ENCODE measurements at regions not wholly inside any gene's neighbourhood (a gene's known extent, or its start where the extent isn't known, plus 50 kb on each side); places are given as distances from the start of the nearest gene placed in this dataset.
"Not testable (repeated sequence)": the region's sequence is repeated elsewhere in the genome, so short reads cannot be mapped to it uniquely, and the experiment has no call there.

DNA sequence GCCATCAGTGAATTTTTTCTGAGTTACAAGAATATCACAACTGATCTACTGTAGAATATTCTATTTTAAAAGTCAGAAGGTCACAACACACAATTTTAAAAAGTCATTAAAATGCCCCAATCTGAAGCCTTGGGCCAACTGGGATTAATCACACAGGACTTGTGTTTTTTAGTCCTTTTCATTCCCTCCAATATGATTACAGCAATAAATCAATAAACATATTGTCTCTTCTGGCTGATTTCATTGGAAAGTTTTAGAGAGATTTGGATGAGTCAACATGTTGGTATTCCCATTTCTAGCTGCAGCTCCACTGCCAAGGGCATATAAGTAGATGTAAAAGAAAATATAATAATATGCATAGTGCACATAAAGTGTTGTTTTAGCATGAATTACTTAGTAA, 85.8 kb downstream of the NIBAN1 start:
- peak; percentile 25 for DNase-seq (ENCODE audit: low spot score)

DNA sequence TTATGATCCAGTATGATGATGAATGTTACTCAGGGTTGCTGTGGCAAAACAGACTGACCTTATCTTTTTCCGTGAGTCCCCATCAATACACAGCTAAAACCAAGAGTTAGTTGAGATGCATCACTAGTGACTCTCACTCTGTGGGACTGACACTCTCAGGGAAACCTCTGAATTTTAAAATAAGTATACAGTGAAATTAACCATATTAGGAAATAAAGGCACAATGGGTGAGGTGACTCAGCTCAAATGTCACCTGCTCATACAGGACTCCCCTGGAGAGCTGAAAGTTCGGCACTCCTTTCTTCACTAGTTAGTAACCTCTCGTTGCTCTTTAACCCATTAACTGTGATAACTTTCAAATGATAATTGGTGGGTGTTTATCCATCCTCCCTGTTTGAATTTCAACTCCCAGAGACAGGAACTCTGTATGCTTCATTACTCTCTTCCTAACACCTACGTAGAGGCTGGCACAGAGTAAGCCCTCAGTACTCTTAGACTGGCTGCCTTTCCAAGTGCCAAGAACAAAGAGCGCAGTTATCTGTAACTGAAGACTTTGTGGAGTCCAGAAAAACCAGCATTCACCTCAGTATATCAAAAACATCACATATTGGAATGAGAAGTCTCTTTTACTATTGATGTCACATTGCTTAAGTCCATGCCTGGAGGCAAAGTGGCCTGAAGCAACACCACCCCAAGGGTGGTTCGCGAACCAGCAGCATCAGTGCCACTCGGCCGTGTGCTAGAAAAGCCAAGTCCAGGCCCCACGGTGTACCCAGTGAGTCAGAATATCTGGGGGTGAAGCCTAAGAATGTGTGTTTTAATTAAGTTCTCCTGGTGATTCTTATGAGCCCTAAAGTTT, 91.1 kb downstream of the NIBAN1 start:
- DNase-seq (ENCODE audit: low spot score) = no peak

DNA sequence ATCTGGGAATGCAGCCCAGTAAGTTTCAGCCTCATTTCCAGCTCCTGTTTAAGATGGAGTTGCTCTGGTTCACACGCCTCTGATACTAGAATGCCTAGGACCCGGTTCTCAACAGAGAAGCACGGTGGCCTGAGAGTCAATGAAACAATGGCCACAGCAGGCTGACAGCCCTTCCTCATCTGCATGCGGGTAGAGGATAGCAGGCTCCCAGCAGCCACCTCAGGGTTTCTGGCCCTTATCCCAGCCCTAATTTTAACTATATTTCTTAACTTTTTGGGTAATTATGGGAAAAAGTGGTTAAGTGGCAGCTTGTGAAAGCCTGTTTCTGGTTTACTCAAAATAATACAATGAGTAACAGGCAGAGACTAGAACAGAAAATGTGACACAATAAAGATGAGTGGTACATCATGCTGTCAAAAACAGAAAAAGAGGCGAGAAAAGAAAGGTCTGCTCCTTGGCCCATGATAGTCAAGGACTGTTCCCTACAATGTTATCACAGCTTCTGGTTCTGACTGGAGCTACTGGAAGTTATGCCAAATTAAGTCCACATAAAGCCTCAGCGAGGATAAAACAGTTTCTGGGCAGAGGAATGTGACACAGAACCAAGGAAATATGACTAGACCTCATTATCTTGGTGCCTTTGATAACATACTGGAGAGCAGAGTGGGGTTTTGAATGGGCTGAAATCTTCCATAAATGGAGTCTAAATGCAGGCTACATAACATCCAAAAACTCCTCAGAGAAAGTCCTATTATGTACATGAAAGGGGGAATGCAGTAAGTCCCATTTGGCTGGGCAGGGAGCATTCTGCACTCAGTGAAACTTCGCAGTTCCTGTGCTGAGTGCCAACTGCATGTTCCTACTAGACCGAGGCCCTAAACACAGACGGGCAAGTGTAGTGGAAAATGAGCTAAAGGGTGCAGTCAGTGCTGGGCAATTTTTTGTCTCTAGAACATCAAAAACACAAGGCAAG, 92.1 kb downstream of the NIBAN1 start:
- no peak for DNase-seq (ENCODE audit: low spot score)

- DNase-seq (ENCODE audit: low spot score) = no peak
Measured at GRCh38 chr1:184879876-184880557, 94.3 kb downstream of the NIBAN1 start.

GRCh38 chr1:184878602-184879001, 95.7 kb downstream of the NIBAN1 start:
- DNase-seq (ENCODE audit: low spot score) = no peak

DNA sequence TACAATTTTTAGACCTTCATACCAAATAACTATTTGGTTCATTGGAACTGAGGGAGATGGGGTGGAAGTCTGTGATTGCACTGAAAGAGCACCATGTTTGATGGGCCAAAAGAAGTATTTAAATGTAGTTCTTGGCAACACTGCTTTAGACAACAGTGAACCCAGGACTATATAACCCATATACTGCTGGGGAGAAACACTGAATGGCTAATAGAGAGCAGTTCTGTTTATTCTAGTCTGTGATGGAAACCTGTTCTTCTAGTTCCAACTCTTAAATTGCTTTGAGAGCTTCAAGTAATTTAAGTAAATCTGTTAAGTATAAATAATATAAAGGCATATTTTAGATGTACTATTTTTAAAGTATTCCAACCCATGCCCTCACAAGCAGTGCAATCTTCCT, 96.3 kb downstream of the NIBAN1 start:
- no peak for DNase-seq (ENCODE audit: low spot score)

DNA sequence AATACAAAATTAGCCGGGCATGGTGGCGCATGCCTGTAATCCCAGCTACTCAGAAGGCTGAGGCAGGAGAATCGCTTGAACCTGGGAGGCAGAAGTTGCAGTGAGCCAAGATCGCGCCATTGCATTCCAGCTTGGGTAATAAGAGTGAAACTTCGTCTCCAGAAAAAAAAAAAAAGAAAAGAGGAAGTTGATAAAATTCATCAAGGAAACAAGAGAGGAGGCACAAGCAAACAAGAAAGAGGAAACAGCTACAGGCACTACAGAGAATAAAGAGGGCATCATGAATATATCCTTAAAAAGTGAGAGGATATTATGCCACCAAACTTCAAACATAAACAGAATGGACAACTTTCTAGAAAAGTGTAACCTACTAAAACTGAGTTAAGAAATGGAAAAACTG, 98.3 kb downstream of the NIBAN1 start:
- not testable (repeated sequence) for DNase-seq (ENCODE audit: low spot score)

GRCh38 chr1:184875218-184875617, 99.1 kb downstream of the NIBAN1 start:
- no peak for DNase-seq (ENCODE audit: low spot score)

DNA sequence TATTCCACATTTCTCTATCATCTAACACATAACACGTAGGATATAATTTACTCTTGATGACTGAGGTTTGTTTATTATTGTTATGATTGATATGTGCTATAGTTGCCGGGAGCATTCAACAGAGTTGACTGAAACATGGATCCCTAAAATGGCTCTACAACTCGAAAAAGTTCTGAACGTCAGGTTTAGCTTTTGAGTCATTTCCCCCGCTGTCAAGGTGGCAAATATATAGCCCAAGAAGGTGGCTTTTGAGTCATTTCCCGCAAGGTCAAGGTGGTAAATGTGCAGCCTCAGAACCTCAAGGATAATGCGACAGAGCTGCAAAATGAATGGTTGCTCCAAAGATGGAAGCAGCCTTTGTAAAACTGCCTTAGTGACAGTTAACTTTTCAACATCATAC, 104.0 kb downstream of the NIBAN1 start:
- DNase-seq (ENCODE audit: low spot score) = no peak

DNA sequence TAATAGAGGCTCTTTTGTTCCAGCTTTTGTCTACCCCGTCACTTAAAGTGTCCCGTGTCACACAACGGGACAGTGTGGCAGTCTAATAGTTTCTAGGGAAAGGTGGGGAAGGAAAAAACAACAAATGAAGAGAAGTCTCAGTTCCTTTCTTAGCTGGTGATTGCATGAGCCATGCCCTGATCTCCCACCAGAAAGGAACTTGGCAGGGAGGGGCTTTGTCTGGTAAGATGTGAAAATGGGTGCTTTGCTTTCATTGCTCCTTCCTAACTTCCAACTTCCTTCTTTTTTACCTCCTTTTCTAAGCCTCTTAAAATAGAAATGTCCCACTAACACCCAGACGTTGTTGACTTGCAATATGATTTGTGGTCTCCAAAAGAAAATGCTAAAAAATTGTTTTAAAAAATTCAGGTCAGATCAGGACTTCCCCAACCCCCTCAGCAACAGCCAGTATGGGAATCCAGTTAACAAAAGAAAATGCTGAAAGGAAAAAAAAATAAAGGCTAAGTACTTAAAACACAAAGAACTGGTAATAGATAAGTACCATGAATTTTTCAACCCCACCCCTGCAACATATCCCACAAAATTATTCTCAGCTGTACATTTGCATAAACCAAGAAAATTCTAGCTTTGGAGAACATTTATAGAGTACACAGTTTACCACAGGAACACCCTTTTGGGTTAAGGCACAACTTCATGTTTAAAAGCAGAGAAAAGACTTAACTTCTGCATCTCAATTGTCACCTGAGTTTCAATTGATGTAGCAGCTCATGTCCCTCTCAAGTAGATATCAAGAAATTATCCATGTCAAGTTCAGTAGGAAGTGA, 106.2 kb downstream of the NIBAN1 start:
- DNase-seq (ENCODE audit: low spot score) = no peak

GRCh38 chr1:184866991-184867788, 107.1 kb downstream of the NIBAN1 start:
- no peak for DNase-seq (ENCODE audit: low spot score)

GRCh38 chr1:184866586-184866985, 107.7 kb downstream of the NIBAN1 start:
- no peak for DNase-seq (ENCODE audit: low spot score)

GRCh38 chr1:184865831-184866230, 108.5 kb downstream of the NIBAN1 start:
- no peak for DNase-seq (ENCODE audit: low spot score)

GRCh38 chr1:184861755-184862336, 107.2 kb upstream of the EDEM3 start:
- DNase-seq (ENCODE audit: low spot score) = no peak

DNA sequence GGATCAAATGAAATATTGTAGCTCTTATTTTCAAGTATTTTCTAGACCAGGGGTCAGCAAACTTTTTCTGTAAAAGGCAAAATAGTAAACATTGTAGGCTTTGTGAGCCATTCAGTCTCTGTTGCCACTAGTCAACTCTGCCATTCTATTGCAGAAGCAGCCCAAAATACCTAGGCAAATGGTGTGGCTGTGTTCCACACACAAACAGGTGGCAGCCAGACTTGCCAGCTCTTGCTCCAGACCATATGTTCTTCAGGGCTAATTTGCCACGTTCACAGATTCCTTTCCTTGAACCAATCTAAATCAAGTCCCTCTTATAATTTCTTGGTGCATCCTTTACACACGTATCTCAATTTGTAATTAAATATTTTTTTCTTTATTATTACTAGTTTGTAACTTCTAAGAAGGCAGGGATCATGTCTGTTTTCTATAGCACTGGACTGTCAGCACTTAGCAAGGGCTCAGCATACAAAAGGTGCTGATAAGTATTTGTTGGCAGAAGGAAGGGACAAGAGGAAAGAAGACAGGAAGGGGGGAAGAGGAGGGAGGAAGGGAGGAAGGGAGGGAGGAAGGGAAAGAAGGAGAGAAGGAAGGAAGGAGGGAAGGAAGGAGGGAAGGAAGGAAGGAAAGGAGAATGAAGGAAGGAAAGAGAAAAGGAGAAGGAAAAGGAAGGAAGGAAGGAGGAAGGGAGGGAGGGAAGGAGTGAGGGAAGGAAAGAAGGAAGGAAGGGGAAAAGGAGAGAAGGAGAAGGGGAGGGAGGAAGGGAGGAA, 106.5 kb upstream of the EDEM3 start:
- DNase-seq (ENCODE audit: low spot score) = no peak

GRCh38 chr1:184860535-184860934, 105.9 kb upstream of the EDEM3 start:
- no peak for DNase-seq (ENCODE audit: low spot score)

GRCh38 chr1:184859381-184860105, 104.9 kb upstream of the EDEM3 start:
- DNase-seq (ENCODE audit: low spot score) = no peak

- DNase-seq (ENCODE audit: low spot score) = no peak
Measured at GRCh38 chr1:184858288-184858687, 103.6 kb upstream of the EDEM3 start.

Measured in RKO (cell line).